GM21423 (cell line): ENCODE measurements at regions not wholly inside any gene's neighbourhood (a gene's known extent, or its start where the extent isn't known, plus 50 kb on each side); places are given as distances from the start of the nearest gene placed in this dataset.
A peak's percentile ranks its signal among the peaks of the same experiment; 100 is the strongest.
"Not testable (repeated sequence)": the region's sequence is repeated elsewhere in the genome, so short reads cannot be mapped to it uniquely, and the experiment has no call there.

Source experiments
- ATAC-seq: cut with Tn5 transposase; IDR thresholded peaks from one replicate; pipeline ENCODE4 v1.9.1; 2021; ENCODE audit warnings: mild to moderate bottlenecking, moderate library complexity; ENCODE audit not compliant: unreplicated experiment

GRCh38 chrX:109184506-109185139 lies 297.3 kb downstream of the GUCY2F start:
- no peak for ATAC-seq

GRCh38 chrX:109172091-109172602 lies 309.7 kb downstream of the GUCY2F start:
- no peak for ATAC-seq

- no peak for ATAC-seq
These were observed 326.7 kb downstream of the GUCY2F start for GRCh38 chrX:109155161-109155560.

- not testable (repeated sequence) for ATAC-seq
These were observed 337.7 kb downstream of the GUCY2F start for GRCh38 chrX:109144173-109144572.

GRCh38 chrX:109140463-109140862 lies 341.4 kb downstream of the GUCY2F start:
- no peak for ATAC-seq

GRCh38 chrX:109134777-109135176 lies 347.1 kb downstream of the GUCY2F start:
- no peak for ATAC-seq

- ATAC-seq = no peak
These were observed 356.6 kb downstream of the GUCY2F start for GRCh38 chrX:109125304-109125703.

GRCh38 chrX:109089359-109089758 lies 353.0 kb upstream of the IRS4 start:
- ATAC-seq = no peak

GRCh38 chrX:109077788-109078187 lies 341.4 kb upstream of the IRS4 start:
- ATAC-seq = no peak

- not testable (repeated sequence) for ATAC-seq
These were observed 317.8 kb upstream of the IRS4 start for GRCh38 chrX:109054181-109054581.

GRCh38 chrX:109049903-109050302 lies 313.5 kb upstream of the IRS4 start:
- ATAC-seq = no peak

- no peak for ATAC-seq
These were observed 313.1 kb upstream of the IRS4 start for GRCh38 chrX:109049416-109049815.

- ATAC-seq = no peak
These were observed 303.7 kb upstream of the IRS4 start for GRCh38 chrX:109040057-109040456.

GRCh38 chrX:109036624-109037023 lies 300.3 kb upstream of the IRS4 start:
- peak; percentile 97 for ATAC-seq

GRCh38 chrX:108993909-108994308 lies 257.5 kb upstream of the IRS4 start:
- no peak for ATAC-seq

GRCh38 chrX:108972899-108973298 lies 236.5 kb upstream of the IRS4 start:
- ATAC-seq = not testable (repeated sequence)

GRCh38 chrX:108947205-108947604 lies 210.8 kb upstream of the IRS4 start:
- no peak for ATAC-seq

GRCh38 chrX:108946531-108946930 lies 210.2 kb upstream of the IRS4 start:
- ATAC-seq = no peak

GRCh38 chrX:108945883-108946523 lies 209.6 kb upstream of the IRS4 start:
- ATAC-seq = no peak

- no peak for ATAC-seq
These were observed 178.4 kb upstream of the IRS4 start for GRCh38 chrX:108914791-108915190.

- not testable (repeated sequence) for ATAC-seq
These were observed 167.5 kb upstream of the IRS4 start for GRCh38 chrX:108903831-108904230.

- no peak for ATAC-seq
These were observed 164.0 kb upstream of the IRS4 start for GRCh38 chrX:108900333-108900732.
